GM03348 (cell line): ENCODE measurements at regions not wholly inside any gene's neighbourhood (a gene's known extent, or its start where the extent isn't known, plus 50 kb on each side); places are given as distances from the start of the nearest gene placed in this dataset.

Source experiments
- DNase-seq: peaks from one replicate; pipeline ENCODE4 v3.0.0; 2012; ENCODE audit warnings: low spot score

DNA sequence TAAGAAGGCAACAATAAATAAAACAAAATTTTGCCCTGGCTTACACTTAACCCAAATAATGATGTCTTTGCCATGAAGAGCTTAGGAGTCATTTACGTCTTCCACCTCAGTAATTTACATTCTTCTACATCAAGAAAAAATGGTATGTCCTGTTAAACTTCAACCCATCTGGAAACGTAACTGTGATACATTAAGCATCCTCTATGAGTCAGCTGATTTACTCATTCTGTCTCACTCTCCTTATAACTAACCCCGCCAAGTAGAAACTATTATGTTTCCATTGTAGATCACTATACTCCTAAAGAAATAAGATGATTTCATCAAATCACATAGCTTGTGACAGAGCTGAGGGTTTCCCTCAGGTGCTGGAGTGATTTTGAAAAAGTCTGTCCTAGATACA lies 330.7 kb downstream of the CDC14C start:
- peak; percentile 17 for DNase-seq

GRCh38 chr7:49260538-49260937 lies 336.2 kb downstream of the CDC14C start:
- no peak for DNase-seq

DNA sequence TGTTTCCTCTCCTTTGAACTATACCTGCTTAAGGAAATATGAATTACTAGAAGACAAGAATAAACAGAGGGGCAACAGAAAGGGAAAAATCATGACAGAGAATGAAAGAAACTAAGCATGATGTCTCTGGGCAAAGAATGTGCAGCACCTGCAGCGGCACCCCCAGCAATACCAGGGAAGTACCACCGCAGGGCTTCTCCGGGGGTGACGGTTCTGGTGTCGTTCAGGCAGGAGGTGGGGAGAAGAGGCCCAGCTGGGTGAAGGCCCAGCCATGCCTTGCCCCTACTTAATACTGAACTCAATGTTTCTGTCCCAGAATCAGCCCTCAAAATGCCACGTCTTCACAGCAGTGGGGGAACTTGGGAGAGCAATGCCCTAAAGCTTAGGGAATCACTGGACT lies 337.6 kb downstream of the CDC14C start:
- no peak for DNase-seq

- no peak for DNase-seq
Measured at GRCh38 chr7:49264530-49264929, 340.2 kb downstream of the CDC14C start.

GRCh38 chr7:49273897-49274296 lies 349.6 kb downstream of the CDC14C start:
- DNase-seq: no peak

DNA sequence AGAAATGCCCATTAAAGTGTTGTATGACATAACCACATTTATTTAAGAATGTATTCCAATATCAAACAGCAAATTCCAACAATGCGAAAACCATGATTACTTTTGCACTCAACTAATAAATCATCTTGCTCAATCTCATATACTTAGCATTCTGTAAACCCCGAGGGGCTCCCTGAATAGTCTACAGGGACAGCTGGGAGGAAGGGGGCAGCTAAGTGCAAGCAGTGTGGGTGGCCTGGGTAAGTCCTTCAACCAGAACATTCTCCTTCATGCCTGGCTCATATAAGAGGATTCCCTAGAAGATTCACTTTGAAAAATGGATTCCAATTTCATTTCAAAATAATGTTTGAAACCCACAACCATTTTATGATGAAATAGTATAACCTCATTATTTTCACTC lies 355.5 kb downstream of the CDC14C start:
- DNase-seq: no peak

DNA sequence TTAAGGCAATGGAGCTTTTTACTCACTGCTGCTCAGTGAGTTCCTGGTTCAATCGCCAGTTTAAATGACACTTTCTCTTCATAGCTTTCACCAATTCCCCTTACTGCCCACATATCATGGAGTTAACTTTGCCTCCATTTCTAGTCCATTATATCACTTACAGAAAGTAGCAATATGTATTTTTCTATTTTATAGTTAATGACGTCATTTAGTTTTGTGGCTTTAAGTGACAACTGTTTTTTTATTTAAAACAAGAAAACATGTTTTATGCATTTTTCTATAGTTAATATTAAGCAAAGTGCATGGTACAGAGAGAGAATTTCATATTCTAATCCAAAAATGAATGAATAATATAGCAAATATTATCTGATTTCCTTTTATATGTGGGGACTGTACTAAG lies 363.3 kb downstream of the CDC14C start:
- DNase-seq: no peak

DNA sequence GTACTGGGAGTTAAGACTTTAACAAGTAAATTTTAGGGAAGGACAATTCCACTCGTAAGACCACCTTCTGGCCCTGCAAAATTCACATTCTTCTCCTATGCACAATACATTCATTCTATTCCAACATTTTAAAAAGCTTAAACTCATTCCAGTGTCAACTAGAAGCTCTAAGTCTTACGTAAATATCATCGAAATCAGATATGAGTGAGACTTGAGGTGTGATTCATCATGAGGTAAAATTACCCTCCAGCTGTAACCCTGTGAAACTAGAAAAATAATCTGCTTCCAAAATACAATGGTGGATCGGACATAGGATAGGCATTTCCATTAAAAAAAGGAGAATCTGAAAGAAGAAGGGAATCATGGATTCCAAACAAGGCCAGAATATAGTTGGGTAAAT lies 370.3 kb downstream of the CDC14C start:
- DNase-seq: no peak

DNA sequence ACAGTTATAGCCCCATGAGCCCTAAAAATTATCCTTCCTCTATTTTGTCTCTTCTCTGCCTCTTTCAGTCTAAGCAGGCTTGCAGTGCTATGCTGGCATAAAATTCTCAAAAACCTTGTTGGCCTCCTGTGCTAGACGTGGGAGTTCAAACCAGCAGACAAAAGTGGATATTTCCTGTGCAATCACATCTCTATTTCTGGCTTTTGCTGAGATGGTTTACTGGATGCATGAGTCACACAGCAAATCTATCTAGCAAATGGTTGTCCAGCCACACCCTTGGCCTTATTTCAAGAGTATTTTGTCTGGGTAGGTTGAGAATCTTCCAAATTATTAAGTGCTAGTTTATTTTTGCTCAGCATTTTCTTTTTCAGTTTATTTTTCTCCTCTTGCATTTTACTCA lies 370.8 kb downstream of the CDC14C start:
- DNase-seq: peak; percentile 69

- no peak for DNase-seq
Measured at GRCh38 chr7:49297958-49298357, 373.6 kb downstream of the CDC14C start.

GRCh38 chr7:49308787-49309186 lies 384.4 kb downstream of the CDC14C start:
- no peak for DNase-seq

- no peak for DNase-seq
Measured at GRCh38 chr7:49320083-49320482, 395.7 kb downstream of the CDC14C start.

DNA sequence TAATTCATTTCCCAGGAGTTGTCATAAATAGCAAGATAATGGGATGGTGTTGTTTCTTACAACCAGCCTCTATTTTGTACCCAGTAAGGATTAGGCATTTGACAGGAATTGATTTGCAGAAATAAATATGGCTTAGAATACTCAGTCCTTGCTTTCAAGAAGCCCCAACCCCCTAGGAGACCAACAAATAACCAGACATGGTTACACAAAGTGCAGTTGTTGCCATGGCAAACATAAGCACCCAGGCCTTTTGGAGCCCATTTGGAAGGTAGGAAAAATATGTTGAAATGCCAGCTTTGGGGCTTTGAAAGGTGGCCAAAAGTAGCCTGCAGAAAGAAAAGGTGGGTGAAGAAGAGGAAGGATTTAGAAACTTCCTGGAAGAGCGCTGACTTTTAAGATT lies 397.5 kb downstream of the CDC14C start:
- no peak for DNase-seq

DNA sequence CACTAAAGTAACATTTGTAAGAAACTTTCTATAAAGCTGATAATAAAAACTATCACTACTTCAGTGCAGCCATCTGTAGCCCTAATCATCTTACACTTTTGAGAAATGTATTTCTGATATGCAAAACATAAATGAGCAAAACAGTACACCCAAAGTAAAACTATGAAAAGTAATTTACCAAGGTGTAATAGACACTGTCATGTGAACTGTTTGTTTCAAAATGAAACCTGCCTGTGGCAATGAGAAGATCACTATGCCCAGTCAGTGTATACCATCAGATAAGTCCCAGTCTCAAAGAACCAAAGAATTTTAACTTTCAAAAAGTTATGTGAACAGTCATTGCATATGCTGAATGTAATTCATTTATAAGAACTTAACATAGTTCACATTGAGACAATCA lies 398.1 kb downstream of the CDC14C start:
- DNase-seq: no peak

DNA sequence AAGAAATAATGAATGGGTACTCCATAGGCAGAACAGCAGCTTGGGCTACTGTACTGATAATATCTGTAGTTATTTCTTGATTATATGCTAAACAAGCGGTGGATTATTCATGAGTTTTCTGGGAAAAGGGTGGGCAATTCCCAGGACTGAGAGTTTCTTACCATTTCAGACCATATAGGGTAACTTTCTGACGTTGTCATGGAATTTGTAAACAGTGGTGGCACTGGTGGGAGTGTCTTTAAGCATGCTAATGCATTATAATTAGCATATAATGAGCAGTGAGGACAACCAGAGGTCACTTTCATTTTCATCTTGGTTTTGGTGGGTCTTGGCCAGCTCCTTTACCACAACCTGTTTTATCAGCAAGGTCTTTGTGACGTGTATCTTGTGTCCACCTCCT lies 399.7 kb downstream of the CDC14C start:
- no peak for DNase-seq

DNA sequence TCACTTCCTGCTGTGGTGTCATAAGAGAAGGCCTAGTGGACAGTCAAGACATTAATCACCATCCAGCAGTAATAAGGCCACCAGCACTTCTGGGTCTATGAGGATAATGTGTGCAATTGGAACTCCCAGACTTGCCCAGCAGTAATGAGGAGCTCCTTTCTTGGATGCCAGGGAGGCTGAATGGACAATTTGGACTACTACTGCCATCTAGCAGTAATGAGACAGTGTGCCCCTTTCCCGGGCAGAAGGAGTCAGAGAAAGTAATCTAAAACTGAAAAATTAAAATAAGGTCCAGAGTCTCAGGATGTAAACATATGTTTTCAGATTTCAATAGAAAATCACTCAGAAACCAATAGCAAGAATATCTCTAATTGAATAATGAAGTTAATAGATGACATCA lies 400.4 kb downstream of the CDC14C start:
- peak; percentile 38 for DNase-seq

DNA sequence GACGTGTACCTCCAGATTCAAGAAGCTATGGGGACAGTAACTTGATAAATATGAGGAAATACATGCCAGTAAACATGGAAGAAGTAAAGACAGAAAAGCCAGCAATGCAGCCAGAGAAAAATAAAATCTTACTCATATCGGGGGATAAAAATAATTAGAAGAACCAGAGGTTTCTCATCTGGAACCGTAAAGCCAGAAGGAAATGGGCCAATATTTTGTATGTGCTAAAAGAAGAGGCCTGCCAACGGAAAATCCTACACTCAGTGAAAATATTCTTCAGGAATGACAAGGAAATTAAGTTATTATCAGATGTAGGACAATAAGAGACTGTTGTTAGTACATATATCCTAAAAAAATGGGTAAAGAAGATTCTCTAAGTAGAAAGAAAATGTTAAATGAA lies 401.2 kb downstream of the CDC14C start:
- no peak for DNase-seq

- DNase-seq: no peak
Measured at GRCh38 chr7:49327155-49327554, 402.8 kb downstream of the CDC14C start.

DNA sequence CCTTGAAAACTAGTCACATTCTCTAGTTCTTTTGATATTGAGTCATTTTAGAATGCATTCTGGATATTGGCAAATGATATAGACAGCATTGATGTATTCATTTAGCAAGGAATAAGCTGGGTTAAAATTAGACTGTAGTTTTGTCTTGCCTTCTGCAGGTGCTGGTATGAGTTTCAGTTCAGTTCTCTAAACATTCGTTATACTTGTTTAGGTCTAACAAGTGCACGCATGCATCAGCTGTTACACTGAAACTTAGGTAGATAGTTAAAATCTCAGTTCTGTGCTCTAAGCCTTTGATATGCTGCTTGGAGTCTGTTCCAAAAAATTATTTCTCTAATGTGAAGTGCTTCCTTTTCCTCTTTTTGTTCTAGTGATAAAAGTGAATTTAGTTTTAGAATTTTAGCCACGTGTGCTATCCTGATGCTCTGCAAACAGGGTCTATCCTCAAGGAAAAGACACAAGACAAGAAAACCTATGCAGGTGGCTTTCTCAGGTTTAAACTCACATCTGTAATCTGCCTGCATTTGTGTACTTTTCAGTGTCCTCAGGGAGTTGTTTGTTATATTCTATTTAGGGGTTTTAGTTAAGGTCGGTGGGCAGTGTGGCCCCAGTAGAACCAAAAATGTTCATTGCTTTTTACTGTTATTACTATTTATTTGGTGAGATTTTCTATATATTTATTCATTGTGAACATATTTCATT lies 409.0 kb downstream of the CDC14C start:
- DNase-seq: no peak

- DNase-seq: no peak
Measured at GRCh38 chr7:49341849-49342248, 417.5 kb downstream of the CDC14C start.

DNA sequence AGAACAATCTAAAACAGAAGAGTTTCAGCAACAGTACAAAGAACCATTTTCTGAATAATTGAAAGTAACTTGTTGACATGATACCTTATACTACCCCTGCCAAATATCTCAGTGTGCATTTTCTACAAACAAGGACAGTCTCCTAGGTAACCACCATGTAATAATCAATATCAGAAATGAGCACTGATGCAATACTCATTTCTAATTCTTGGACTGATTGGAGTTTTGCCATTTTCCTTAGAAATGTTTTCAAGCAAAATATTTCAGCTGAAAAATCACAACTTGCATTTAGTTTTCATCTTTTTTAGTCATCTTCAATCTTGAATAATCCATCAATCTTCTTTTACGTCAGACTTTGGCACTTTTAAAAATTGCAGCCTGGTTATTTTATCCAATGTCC lies 420.2 kb downstream of the CDC14C start:
- no peak for DNase-seq

- no peak for DNase-seq
Measured at GRCh38 chr7:49346195-49346899, 422.0 kb downstream of the CDC14C start.

DNA sequence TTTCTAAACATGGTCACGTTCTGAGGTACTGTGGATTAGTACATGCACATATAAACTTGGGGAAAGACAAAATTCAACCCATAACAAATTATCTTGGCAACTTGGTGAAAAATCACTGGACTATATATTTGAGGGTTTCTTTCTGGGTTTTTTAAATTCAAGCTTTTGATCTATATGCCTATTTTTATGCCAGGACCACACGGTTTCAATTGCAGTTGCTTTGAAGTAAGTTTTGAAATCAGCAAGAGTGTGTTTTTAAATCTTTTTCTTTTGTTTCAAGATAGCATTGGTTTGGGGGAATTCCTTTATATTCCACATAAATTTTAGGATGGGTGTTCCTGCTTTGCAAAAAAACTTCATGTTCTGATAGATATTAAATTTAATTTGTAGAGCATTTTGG lies 406.4 kb upstream of the VWC2 start:
- DNase-seq: no peak

DNA sequence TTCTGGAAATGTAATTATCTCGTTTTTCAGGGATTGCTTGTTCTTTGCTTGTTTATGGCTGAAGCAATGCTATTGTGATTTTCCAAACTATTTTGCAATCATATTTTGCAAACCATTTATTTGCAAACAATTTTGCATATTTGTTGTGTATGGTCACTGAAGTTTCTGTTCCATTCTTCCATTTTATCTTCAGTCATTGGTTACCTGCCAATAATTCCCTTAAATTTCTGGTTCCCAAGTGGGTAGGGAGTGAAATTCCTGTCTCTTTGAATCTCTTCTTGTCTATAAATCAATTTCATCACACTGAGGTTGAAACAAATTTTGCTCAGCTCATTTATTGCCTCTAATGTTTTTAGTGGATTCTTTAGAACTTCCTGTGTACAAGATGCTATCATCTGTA lies 401.7 kb upstream of the VWC2 start:
- no peak for DNase-seq
